ENCODE measurements at regions not wholly inside any gene's neighbourhood (a gene's known extent, or its start where the extent isn't known, plus 50 kb on each side); places are given as distances from the start of the nearest gene placed in this dataset.

DNA sequence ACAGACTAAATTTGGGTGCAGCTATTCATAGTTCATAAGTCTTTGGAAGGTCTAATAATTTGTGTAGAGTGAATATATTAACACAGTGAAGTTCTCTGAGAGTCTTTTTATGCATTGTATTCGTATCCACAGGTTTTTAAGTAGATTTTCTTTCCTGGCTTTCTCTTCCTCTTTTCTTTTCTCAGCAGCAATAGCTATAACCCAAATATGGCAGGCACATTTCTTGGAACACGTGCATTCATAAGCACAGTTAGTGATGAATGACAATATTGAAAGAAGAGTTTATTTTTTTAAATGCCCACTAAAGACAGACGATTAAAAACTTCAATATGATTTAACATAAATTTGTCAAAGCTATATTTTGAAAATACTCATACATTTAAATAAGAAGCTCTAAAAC is 220.5 kb upstream of the MBL2 start:
- TF ChIP-seq CTCF (IDR thresholded peaks at IDR 0.05) (no peak), ZFX (IDR thresholded peaks at IDR 0.05; ENCODE audit: borderline replicate concordance) (no peak)

All from 22Rv1 (cell line).